NT2/D1 (cell line): ENCODE measurements at regions not wholly inside any gene's neighbourhood (a gene's known extent, or its start where the extent isn't known, plus 50 kb on each side); places are given as distances from the start of the nearest gene placed in this dataset.

ENCODE experiments used
- SUZ12 ChIP-seq: IDR thresholded peaks from 2 replicates; pipeline ENCODE4 v1.6.1; 2011; ENCODE audit not compliant: insufficient read length, insufficient read depth; ENCODE audit errors: extremely low read depth
- ZNF274 ChIP-seq: IDR thresholded peaks from 2 replicates; pipeline ENCODE4 v1.6.1; 2011; ENCODE audit warnings: mild to moderate bottlenecking, low read depth, low read length

DNA sequence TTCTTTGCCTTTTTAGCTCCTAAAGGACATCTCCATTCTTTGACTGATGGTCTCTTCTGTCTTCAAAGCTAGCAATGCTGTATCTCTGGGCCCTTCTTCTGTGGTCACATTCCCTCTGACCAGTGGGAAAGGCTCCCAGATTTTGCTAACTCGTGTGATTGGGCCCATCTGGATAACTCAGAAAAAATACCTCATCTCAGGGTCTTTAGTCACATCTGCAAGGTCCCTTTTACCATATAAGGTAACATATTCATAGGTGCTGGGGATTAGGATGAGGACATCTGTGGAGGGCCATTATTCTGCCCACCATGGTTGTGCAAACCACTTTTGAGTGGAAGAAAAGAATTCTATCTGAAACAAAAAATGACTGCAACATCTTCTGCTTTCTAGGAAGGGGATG lies 76.3 kb upstream of the MAMDC2 start:
- TF ChIP-seq ZNF274: no peak
- TF ChIP-seq SUZ12: no peak
